ENCODE measurements at regions not wholly inside any gene's neighbourhood (a gene's known extent, or its start where the extent isn't known, plus 50 kb on each side); places are given as distances from the start of the nearest gene placed in this dataset.

DNA sequence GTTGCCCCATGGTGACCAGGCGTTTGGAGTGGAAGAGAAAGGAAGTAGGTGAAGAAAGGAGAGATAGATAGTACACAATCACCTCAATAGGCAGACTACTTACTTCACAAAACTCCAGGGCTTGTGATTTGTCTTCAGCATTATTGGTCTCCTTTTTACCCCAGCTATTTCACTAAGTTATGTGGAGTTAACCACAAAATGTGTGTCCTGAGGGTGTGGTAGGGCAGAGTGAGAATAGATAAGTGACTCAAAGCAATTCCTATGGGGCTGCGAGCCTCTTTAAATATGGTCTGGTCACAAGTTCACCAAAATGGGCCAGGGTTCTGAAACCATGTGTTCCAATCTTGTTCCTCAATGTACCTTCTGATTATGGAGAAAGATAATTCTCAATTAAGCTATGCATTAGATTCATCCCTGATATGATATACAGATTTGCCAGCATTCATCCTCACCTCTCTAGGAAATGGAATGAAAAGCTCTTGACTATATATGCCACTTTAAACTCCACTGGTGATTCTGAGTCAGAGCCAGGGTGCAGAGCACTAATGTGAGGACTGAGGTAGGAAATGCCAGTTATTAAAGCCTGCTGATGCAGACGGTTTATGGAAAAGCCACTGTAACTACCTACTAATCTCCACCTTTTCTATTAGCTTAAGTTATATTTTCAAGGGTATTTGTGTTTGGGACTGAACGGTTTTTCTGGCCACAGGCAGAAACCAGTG, 310.6 kb upstream of the MANEA start:
- H3K9ac ChIP-seq (ENCODE audit: extremely low read depth, low read length, poor library complexity, severe bottlenecking): no peak overlapping the region
- H3K27ac Mint-ChIP-seq: no peak overlapping the region
- H3K27me3 ChIP-seq (ENCODE audit: control insufficient read depth, insufficient read depth, low read length, poor library complexity, severe bottlenecking): no peaks in the 10 kb centered on the region
- H3K4me1 Mint-ChIP-seq: no peaks in the 10 kb centered on the region
- TF ChIP-seq, protein P1, sequence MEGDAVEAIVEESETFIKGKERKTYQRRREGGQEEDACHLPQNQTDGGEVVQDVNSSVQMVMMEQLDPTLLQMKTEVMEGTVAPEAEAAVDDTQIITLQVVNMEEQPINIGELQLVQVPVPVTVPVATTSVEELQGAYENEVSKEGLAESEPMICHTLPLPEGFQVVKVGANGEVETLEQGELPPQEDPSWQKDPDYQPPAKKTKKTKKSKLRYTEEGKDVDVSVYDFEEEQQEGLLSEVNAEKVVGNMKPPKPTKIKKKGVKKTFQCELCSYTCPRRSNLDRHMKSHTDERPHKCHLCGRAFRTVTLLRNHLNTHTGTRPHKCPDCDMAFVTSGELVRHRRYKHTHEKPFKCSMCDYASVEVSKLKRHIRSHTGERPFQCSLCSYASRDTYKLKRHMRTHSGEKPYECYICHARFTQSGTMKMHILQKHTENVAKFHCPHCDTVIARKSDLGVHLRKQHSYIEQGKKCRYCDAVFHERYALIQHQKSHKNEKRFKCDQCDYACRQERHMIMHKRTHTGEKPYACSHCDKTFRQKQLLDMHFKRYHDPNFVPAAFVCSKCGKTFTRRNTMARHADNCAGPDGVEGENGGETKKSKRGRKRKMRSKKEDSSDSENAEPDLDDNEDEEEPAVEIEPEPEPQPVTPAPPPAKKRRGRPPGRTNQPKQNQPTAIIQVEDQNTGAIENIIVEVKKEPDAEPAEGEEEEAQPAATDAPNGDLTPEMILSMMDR (conservative IDR thresholded peaks at IDR 0.05): no peak
- DNase-seq: no peak
- H3K36me3 ChIP-seq (ENCODE audit: control insufficient read depth, insufficient read depth, low read length): peaks cover 3% of the 10 kb centered on the region
- WGBS, 2 experiments (ENCODE audit: insufficient coverage in 1 of 2, insufficient read length in 1 of 2): 97% methylated on average over 2 of the region's 4 CpGs; no CpG with 5 or more reads in 1 of the 2 experiments
- no peak overlapping the region for H3K4me3 Mint-ChIP-seq
- no peak overlapping the region for H3K4me3 ChIP-seq (ENCODE audit: low read length)
- H3K4me1 ChIP-seq (ENCODE audit: control insufficient read depth, insufficient read depth, low read length): no peaks in the 10 kb centered on the region
- no peaks in the 10 kb centered on the region for H3K27me3 Mint-ChIP-seq (ENCODE audit: insufficient read depth)
- H3K9me3 ChIP-seq (ENCODE audit: control insufficient read depth, low read length): peaks cover 17% of the 10 kb centered on the region
- H3K36me3 Mint-ChIP-seq (ENCODE audit: low read depth): peaks cover 24% of the 10 kb centered on the region
- H3K27ac ChIP-seq (ENCODE audit: low read depth, low read length): no peak overlapping the region
- peaks cover 10% of the 10 kb centered on the region for H3K9me3 Mint-ChIP-seq

DNA sequence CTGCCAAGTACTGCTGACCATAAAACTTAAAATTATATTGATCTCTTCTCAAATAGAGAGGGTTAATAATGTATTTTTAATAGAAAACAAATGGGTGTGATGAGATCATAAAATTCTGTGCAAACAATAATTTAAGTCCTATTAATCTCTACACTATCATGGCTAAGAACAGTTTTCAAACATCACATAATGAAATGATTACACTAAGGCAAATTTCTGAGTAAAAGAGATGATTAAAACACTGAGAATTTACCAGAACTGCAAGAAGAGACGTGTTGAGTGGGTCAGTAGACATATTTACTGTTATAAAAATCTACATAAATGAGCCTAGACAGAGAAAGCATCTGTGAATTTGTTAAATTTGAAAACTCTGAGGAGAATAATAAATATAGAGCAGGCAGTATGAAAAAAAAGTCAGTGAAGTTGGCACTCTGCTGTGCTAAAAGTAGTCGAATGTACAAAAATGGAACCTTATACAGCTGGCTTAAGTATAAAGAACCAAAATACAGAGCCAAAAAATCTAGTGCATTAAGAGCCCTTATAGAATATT, 302.6 kb upstream of the MANEA start:
- Mint-ChIP-seq H3K4me3 (no peak overlapping the region), H3K9me3 (no peaks in the 10 kb centered on the region), H3K27me3 (ENCODE audit: insufficient read depth) (no peaks in the 10 kb centered on the region), H3K4me1 (peaks cover 3% of the 10 kb centered on the region), H3K36me3 (ENCODE audit: low read depth) (no peaks in the 10 kb centered on the region), H3K27ac (no peak overlapping the region)
- H3K27me3 ChIP-seq (ENCODE audit: control insufficient read depth, insufficient read depth, low read length, poor library complexity, severe bottlenecking): no peaks in the 10 kb centered on the region
- TF ChIP-seq, protein P1 (conservative IDR thresholded peaks at IDR 0.05): no peak
- WGBS, 2 experiments (ENCODE audit: insufficient coverage in 1 of 2, insufficient read length in 1 of 2): 91% methylated on average over 2 of the region's 2 CpGs; no CpG with 5 or more reads in 1 of the 2 experiments
- no peak overlapping the region for H3K27ac ChIP-seq (ENCODE audit: low read depth, low read length)
- H3K4me3 ChIP-seq (ENCODE audit: low read length): no peak overlapping the region
- no peak for DNase-seq
- no peak overlapping the region for H3K9ac ChIP-seq (ENCODE audit: extremely low read depth, low read length, poor library complexity, severe bottlenecking)
- no peaks in the 10 kb centered on the region for H3K9me3 ChIP-seq (ENCODE audit: control insufficient read depth, low read length)
- H3K4me1 ChIP-seq (ENCODE audit: control insufficient read depth, insufficient read depth, low read length): peaks cover 7% of the 10 kb centered on the region
- no peaks in the 10 kb centered on the region for H3K36me3 ChIP-seq (ENCODE audit: control insufficient read depth, insufficient read depth, low read length)

DNA sequence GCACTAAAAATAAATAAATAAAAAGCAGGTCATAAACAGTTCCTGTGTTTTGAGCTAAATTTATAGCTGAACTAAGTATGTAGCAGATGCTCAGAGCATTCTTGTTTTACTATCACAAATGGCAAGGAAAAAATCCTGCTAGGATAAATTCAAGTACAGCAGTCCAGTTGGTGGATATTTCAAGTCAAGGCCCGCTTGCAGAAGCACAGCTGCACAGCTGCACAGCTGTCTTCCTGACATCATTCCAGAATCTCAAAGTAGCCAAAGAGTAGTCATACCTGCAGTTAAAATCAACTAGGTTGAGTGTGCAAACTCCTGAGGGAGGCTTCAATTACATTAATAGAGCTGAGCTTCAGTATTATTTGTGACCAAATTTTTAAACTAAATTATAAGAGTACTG, 297.7 kb upstream of the MANEA start:
- no peaks in the 10 kb centered on the region for H3K9me3 ChIP-seq (ENCODE audit: control insufficient read depth, low read length)
- 96 to 100% methylated on average over 1 of the region's 1 CpG for WGBS, 2 experiments (ENCODE audit: insufficient coverage in 1 of 2, insufficient read length in 1 of 2)
- H3K27me3 Mint-ChIP-seq (ENCODE audit: insufficient read depth): no peaks in the 10 kb centered on the region
- TF ChIP-seq, protein P1 (conservative IDR thresholded peaks at IDR 0.05): no peak
- no peak overlapping the region for H3K4me3 Mint-ChIP-seq
- H3K36me3 Mint-ChIP-seq (ENCODE audit: low read depth): no peaks in the 10 kb centered on the region
- H3K27ac Mint-ChIP-seq: no peak overlapping the region
- peaks cover 7% of the 10 kb centered on the region for H3K4me1 ChIP-seq (ENCODE audit: control insufficient read depth, insufficient read depth, low read length)
- H3K27me3 ChIP-seq (ENCODE audit: control insufficient read depth, insufficient read depth, low read length, poor library complexity, severe bottlenecking): no peaks in the 10 kb centered on the region
- no peak for DNase-seq
- no peak overlapping the region for H3K4me3 ChIP-seq (ENCODE audit: low read length)
- H3K9ac ChIP-seq (ENCODE audit: extremely low read depth, low read length, poor library complexity, severe bottlenecking): no peak overlapping the region
- H3K4me1 Mint-ChIP-seq: peaks cover 3% of the 10 kb centered on the region
- no peaks in the 10 kb centered on the region for H3K36me3 ChIP-seq (ENCODE audit: control insufficient read depth, insufficient read depth, low read length)
- H3K27ac ChIP-seq (ENCODE audit: low read depth, low read length): no peak overlapping the region
- H3K9me3 Mint-ChIP-seq: no peaks in the 10 kb centered on the region
